Cardiac fibroblast (primary cell): ENCODE measurements at regions not wholly inside any gene's neighbourhood (a gene's known extent, or its start where the extent isn't known, plus 50 kb on each side); places are given as distances from the start of the nearest gene placed in this dataset.

Source experiments
- DNase-seq, 2 donors: peaks; one replicate each; pipeline versions ENCODE4 v3.0.0 to v3.0.0-alpha.2; 2010; ENCODE audit warnings: low read depth in 2 of 2
- H3K4me3 ChIP-seq, 2 donors: replicated peaks in 1 of 2; 1 replicate in 1 of 2; 2 replicates in 1 of 2; pipeline ENCODE4 v1.5.1; 2011; ENCODE audit warnings: low read depth in 2 of 2, low read length in 2 of 2, mild to moderate bottlenecking in 2 of 2, moderate library complexity in 1 of 2
- CTCF ChIP-seq: IDR thresholded peaks from one replicate; pipeline ENCODE4 v1.5.1; 2011; ENCODE audit warnings: low read depth, mild to moderate bottlenecking, low read length, inconsistent platforms

DNA sequence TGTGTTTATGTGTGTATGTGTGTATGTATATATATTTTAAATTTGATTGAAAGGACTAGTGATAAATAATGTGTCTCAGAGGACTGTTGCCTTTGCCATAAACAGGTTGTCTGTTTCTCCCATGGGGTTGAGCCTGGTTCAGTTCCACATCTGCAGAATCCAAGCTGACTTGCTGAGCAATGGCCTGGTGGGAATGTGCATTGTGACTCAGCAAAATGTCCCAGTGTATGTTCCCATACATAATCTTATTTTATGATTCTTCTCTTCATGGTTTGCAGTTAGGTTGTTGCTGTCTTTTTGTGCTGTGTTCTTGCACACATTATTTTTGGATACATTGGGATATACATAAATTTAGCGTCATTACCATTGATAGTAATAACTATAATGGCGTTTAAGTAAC lies 115.6 kb upstream of the SLC24A3 start:
- no peak overlapping the region for H3K4me3 ChIP-seq
- no peak for TF ChIP-seq CTCF
- peak in 1 of 2 donors; percentile 1 for DNase-seq

- no peak overlapping the region for H3K4me3 ChIP-seq
- TF ChIP-seq CTCF = no peak
- no peak for DNase-seq
Observed at GRCh38 chr20:19098117-19098516, 114.3 kb upstream of the SLC24A3 start.

- no peak for TF ChIP-seq CTCF
- H3K4me3 ChIP-seq = no peak overlapping the region
- no peak for DNase-seq
Observed at GRCh38 chr20:19098806-19099578, 113.5 kb upstream of the SLC24A3 start.

DNA sequence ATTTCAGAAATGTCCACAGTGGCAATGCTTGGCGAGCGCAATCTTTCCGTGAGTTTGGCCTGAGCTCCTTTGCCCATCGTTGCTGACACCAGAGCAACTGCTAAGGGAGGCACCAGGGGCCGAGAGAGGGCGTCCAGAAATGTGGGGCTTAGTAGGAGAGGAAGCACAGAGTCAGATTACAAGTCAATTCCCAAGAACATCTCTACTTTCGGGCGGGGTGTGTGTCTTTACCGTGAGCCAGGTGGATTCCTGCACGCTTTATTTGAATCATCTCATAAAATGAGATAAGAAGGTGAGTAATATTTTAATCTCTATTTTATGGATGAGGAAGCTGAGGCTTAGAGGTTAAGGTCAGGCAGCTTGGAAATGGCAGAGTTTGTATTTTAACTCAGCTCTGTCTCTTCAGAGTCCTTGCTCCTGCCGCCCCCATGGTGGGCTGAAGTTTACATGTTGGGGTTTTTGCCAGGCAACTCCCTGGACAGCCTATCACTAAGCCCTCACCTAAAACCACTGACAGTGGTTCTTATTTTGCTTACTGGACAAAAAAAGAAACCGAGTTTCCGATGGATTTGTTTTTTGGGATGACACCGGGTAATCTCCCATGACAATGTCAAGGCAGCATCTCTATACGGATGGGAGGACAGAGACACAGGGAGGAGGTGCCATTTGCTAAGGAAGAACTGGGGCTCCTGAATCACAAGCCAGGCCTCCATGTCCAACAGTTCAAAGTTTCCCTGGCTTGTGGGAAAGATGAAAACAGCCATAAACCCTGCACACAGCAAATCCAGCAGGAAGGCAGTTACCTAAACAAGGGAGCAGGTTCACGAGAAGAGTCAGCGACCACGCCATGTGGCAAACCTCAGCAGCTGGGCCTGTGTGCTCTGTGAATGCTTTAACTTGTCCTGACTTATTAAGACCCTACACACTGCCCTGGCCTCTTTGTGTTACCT lies 112.6 kb upstream of the SLC24A3 start:
- DNase-seq = no peak
- no peak for TF ChIP-seq CTCF
- H3K4me3 ChIP-seq = no peak overlapping the region

GRCh38 chr20:19100975-19101374 lies 111.5 kb upstream of the SLC24A3 start:
- H3K4me3 ChIP-seq = no peak overlapping the region
- no peak for TF ChIP-seq CTCF
- no peak for DNase-seq

DNA sequence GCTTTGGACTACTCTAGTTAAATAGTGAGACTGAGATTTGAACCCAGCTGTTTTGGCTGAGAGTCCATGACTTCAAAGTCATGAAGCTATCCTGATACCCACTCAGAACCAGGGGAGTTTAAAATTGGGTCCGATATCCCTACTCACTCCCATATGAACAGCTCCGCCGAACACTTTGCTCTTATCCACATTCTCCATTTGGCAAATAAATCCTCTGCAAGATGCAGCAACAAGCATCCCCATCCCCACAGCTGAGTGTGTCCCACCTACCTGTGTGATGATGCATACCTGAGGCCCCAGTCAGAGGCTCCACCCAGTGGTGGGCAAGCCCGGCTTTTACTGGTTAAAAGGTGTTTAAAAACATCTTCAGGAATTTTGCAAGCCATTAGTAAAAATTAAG lies 108.3 kb upstream of the SLC24A3 start:
- no peak for DNase-seq
- TF ChIP-seq CTCF = no peak
- no peak overlapping the region for H3K4me3 ChIP-seq
